Stimulated activated naive CD8-positive, alpha-beta T cell treated with anti-CD3 and anti-CD28 coated beads, Interleukin-15, Interleukin-2, amounts not matched to agents 100 ng/mL and 50 ng/mL, for 24 hours (primary cell): ENCODE measurements at regions not wholly inside any gene's neighbourhood (a gene's known extent, or its start where the extent isn't known, plus 50 kb on each side); places are given as distances from the start of the nearest gene placed in this dataset.

Experiments
- H3K27ac Mint-ChIP-seq: one replicate; pipeline ENCODE4 v1.8.0; 2021; ENCODE audit warnings: mild to moderate bottlenecking, mixed read lengths
- H3K27me3 Mint-ChIP-seq: one replicate; pipeline ENCODE4 v1.8.0; 2021; ENCODE audit warnings: mixed read lengths
- H3K36me3 Mint-ChIP-seq: one replicate; pipeline ENCODE4 v1.8.0; 2021; ENCODE audit warnings: low read depth, mixed read lengths
- H3K4me1 Mint-ChIP-seq: one replicate; pipeline ENCODE4 v1.8.0; 2021; ENCODE audit warnings: low read depth, mixed read lengths
- H3K4me3 Mint-ChIP-seq: one replicate; pipeline ENCODE4 v1.8.0; 2021; ENCODE audit warnings: mild to moderate bottlenecking, mixed read lengths
- H3K9me3 Mint-ChIP-seq: one replicate; pipeline ENCODE4 v1.8.0; 2021; ENCODE audit warnings: mixed read lengths

- H3K4me1 Mint-ChIP-seq = peaks cover 23% of the 10 kb centered on the region
- no peaks in the 10 kb centered on the region for H3K9me3 Mint-ChIP-seq
- H3K4me3 Mint-ChIP-seq = no peak overlapping the region
- H3K27me3 Mint-ChIP-seq = no peaks in the 10 kb centered on the region
- no peaks in the 10 kb centered on the region for H3K36me3 Mint-ChIP-seq
- H3K27ac Mint-ChIP-seq = no peak overlapping the region
These were observed 1199.2 kb downstream of the SORCS3 start for GRCh38 chr10:105840288-105840770.

GRCh38 chr10:105838392-105838791 is 1197.3 kb downstream of the SORCS3 start:
- Mint-ChIP-seq H3K27me3 (no peaks in the 10 kb centered on the region), H3K9me3 (no peaks in the 10 kb centered on the region)

GRCh38 chr10:105837951-105838350 is 1196.9 kb downstream of the SORCS3 start:
- Mint-ChIP-seq H3K27me3 (no peaks in the 10 kb centered on the region), H3K27ac (no peak overlapping the region), H3K4me1 (peaks cover 19% of the 10 kb centered on the region), H3K4me3 (peak overlapping the region; percentile 71), H3K9me3 (no peaks in the 10 kb centered on the region), H3K36me3 (no peaks in the 10 kb centered on the region)

More at GRCh38 chr10:105838392-105838791, 1197.3 kb downstream of the SORCS3 start:
- Mint-ChIP-seq H3K4me1 (peaks cover 19% of the 10 kb centered on the region), H3K4me3 (peak overlapping the region; percentile 71), H3K27ac (no peak overlapping the region), H3K36me3 (no peaks in the 10 kb centered on the region)

- H3K9me3 Mint-ChIP-seq = no peaks in the 10 kb centered on the region
- H3K4me3 Mint-ChIP-seq = no peak overlapping the region
- H3K36me3 Mint-ChIP-seq = no peaks in the 10 kb centered on the region
- H3K4me1 Mint-ChIP-seq = peaks cover 15% of the 10 kb centered on the region
- H3K27ac Mint-ChIP-seq = no peak overlapping the region
- H3K27me3 Mint-ChIP-seq = no peaks in the 10 kb centered on the region
These were observed 1193.4 kb downstream of the SORCS3 start for GRCh38 chr10:105834261-105835059.

- Mint-ChIP-seq H3K4me1 (no peaks in the 10 kb centered on the region), H3K4me3 (no peak overlapping the region), H3K9me3 (no peaks in the 10 kb centered on the region), H3K36me3 (no peaks in the 10 kb centered on the region), H3K27me3 (no peaks in the 10 kb centered on the region), H3K27ac (no peak overlapping the region)
These were observed 1186.0 kb downstream of the SORCS3 start for GRCh38 chr10:105827133-105827532.

- no peaks in the 10 kb centered on the region for H3K4me1 Mint-ChIP-seq
- no peak overlapping the region for H3K4me3 Mint-ChIP-seq
- no peak overlapping the region for H3K27ac Mint-ChIP-seq
- no peaks in the 10 kb centered on the region for H3K9me3 Mint-ChIP-seq
- H3K27me3 Mint-ChIP-seq = no peaks in the 10 kb centered on the region
- no peaks in the 10 kb centered on the region for H3K36me3 Mint-ChIP-seq
These were observed 1167.0 kb downstream of the SORCS3 start for GRCh38 chr10:105807935-105808587.

- no peaks in the 10 kb centered on the region for H3K9me3 Mint-ChIP-seq
- no peaks in the 10 kb centered on the region for H3K27me3 Mint-ChIP-seq
- H3K4me3 Mint-ChIP-seq = no peak overlapping the region
- no peaks in the 10 kb centered on the region for H3K4me1 Mint-ChIP-seq
- H3K27ac Mint-ChIP-seq = no peak overlapping the region
- H3K36me3 Mint-ChIP-seq = no peaks in the 10 kb centered on the region
These were observed 1162.1 kb downstream of the SORCS3 start for GRCh38 chr10:105803206-105803605.

GRCh38 chr10:105800641-105801040 is 1159.6 kb downstream of the SORCS3 start:
- no peak overlapping the region for H3K4me3 Mint-ChIP-seq
- H3K9me3 Mint-ChIP-seq = no peaks in the 10 kb centered on the region
- no peaks in the 10 kb centered on the region for H3K4me1 Mint-ChIP-seq
- no peak overlapping the region for H3K27ac Mint-ChIP-seq
- no peaks in the 10 kb centered on the region for H3K27me3 Mint-ChIP-seq
- H3K36me3 Mint-ChIP-seq = no peaks in the 10 kb centered on the region

- Mint-ChIP-seq H3K9me3 (no peaks in the 10 kb centered on the region), H3K4me1 (no peaks in the 10 kb centered on the region), H3K4me3 (no peak overlapping the region), H3K36me3 (no peaks in the 10 kb centered on the region), H3K27me3 (no peaks in the 10 kb centered on the region), H3K27ac (no peak overlapping the region)
These were observed 1157.3 kb downstream of the SORCS3 start for GRCh38 chr10:105798328-105798889.

- no peaks in the 10 kb centered on the region for H3K27me3 Mint-ChIP-seq
- no peaks in the 10 kb centered on the region for H3K9me3 Mint-ChIP-seq
- no peak overlapping the region for H3K27ac Mint-ChIP-seq
- no peaks in the 10 kb centered on the region for H3K4me1 Mint-ChIP-seq
- H3K4me3 Mint-ChIP-seq = no peak overlapping the region
- H3K36me3 Mint-ChIP-seq = no peaks in the 10 kb centered on the region
These were observed 1156.3 kb downstream of the SORCS3 start for GRCh38 chr10:105797234-105797890.

- Mint-ChIP-seq H3K4me3 (no peak overlapping the region), H3K4me1 (no peaks in the 10 kb centered on the region), H3K27ac (no peak overlapping the region), H3K27me3 (no peaks in the 10 kb centered on the region), H3K9me3 (no peaks in the 10 kb centered on the region), H3K36me3 (no peaks in the 10 kb centered on the region)
These were observed 1152.0 kb downstream of the SORCS3 start for GRCh38 chr10:105793071-105793470.

GRCh38 chr10:105785721-105786120 is 1144.6 kb downstream of the SORCS3 start:
- Mint-ChIP-seq H3K4me3 (no peak overlapping the region), H3K27ac (no peak overlapping the region), H3K27me3 (no peaks in the 10 kb centered on the region), H3K9me3 (peaks cover 21% of the 10 kb centered on the region), H3K36me3 (no peaks in the 10 kb centered on the region), H3K4me1 (no peaks in the 10 kb centered on the region)

GRCh38 chr10:105783936-105784483 is 1142.9 kb downstream of the SORCS3 start:
- peaks cover 21% of the 10 kb centered on the region for H3K9me3 Mint-ChIP-seq
- H3K27me3 Mint-ChIP-seq = no peaks in the 10 kb centered on the region
- no peak overlapping the region for H3K27ac Mint-ChIP-seq
- H3K4me1 Mint-ChIP-seq = no peaks in the 10 kb centered on the region
- H3K4me3 Mint-ChIP-seq = no peak overlapping the region
- no peaks in the 10 kb centered on the region for H3K36me3 Mint-ChIP-seq

GRCh38 chr10:105774881-105775280 is 1133.8 kb downstream of the SORCS3 start:
- Mint-ChIP-seq H3K9me3 (no peaks in the 10 kb centered on the region), H3K36me3 (no peaks in the 10 kb centered on the region), H3K4me3 (no peak overlapping the region), H3K27me3 (no peaks in the 10 kb centered on the region), H3K27ac (no peak overlapping the region), H3K4me1 (no peaks in the 10 kb centered on the region)

- Mint-ChIP-seq H3K27ac (no peak overlapping the region), H3K4me1 (no peaks in the 10 kb centered on the region), H3K36me3 (no peaks in the 10 kb centered on the region), H3K9me3 (no peaks in the 10 kb centered on the region), H3K27me3 (no peaks in the 10 kb centered on the region), H3K4me3 (no peak overlapping the region)
These were observed 1133.3 kb downstream of the SORCS3 start for GRCh38 chr10:105774351-105774750.
